Hematopoietic multipotent progenitor cell treated with erythropoietin and hydrocortisone succinate and interleukin-3 and kit ligand, for 6 days (in vitro differentiated cells): ENCODE measurements at regions not wholly inside any gene's neighbourhood (a gene's known extent, or its start where the extent isn't known, plus 50 kb on each side); places are given as distances from the start of the nearest gene placed in this dataset.
"Not testable (repeated sequence)": the region's sequence is repeated elsewhere in the genome, so short reads cannot be mapped to it uniquely, and the experiment has no call there.

Experiments
- DNase-seq: peaks from one replicate; pipeline ENCODE4 v3.0.0-alpha.2; 2015

DNA sequence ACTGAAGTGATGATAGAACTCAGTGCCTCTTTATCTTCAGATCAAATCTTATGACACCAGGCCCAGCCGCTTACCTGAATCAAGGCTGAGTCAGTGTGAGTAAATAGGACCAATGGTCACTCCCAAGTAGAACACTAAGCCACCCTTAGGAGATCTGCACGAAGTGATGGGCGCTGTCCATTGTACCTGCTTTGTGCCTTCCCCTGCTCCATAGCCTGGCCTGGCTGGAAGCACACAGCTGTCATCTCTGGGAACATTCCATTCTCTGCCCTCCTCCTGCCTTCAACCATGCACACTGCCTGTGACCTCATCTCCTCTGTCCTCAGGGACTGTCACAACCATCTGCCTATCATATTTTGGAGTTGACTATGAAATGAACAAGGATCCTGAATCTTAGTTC lies 279.5 kb upstream of the ASIC2 start:
- DNase-seq, result peak; percentile 3

DNA sequence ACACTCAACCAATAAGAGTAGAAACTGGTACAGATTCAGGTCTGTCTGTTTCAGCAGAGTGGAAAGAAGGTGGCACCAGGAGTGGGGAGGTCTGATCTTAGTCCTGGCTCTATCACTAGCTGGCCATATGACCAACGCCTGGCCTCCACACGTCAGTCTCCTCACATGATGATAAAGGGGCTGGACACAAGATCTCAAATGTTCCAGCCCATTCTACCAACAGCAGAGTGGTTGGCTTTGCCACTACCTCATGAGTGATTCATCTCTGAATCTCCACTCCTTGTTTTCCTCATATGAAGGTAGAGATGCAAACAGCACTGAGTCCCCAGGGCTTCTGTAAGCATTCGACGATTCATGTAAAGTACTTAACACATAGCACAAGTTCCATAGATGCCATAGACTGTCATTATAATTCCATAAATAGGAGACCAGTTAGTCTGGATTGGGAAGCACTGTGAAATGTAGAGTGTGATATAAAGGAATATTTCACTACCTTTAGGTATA lies 281.9 kb upstream of the ASIC2 start:
- no peak for DNase-seq

DNA sequence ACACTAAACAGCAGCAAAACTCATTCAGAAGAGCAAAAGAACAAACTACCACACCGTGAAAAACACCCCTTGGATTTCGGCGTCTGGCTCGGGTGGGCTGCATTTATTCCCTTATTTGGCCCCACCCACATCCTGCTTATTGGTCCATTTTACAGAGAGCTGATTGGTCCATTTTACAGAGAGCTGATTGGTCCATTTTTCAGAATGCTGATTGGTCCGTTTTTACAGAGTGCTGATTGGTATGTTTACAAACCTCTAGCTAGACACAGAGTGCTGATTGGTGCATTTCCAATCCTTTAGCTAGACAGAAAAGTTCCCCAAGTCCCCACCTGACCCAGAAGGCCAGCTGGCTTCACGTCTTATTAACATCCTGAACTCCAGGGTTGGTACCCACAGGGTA lies 286.6 kb upstream of the ASIC2 start:
- DNase-seq, result not testable (repeated sequence)

GRCh38 chr17:33580215-33580614 lies 287.1 kb upstream of the ASIC2 start:
- no peak for DNase-seq

DNA sequence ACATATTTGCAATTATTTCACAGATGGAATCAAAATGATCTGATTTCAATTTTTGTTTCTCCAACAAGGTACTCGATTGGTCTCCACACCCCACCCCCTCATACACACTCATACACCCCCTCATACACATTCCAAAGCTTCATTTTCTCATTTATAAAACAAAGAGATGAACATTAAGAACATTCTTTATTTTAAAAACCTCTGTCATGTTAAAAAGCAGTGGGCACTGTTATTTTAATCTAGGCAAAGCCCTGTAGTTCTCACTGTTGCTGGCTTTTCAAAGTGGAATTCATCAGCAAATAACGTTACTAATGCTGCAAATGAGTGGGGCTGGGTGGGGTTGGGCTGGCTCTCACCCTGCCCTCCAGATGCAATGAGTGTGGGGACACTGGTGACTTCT lies 289.6 kb upstream of the ASIC2 start:
- DNase-seq, result no peak

- DNase-seq, result no peak
Observed at GRCh38 chr17:33583518-33584417, 290.7 kb upstream of the ASIC2 start.

DNA sequence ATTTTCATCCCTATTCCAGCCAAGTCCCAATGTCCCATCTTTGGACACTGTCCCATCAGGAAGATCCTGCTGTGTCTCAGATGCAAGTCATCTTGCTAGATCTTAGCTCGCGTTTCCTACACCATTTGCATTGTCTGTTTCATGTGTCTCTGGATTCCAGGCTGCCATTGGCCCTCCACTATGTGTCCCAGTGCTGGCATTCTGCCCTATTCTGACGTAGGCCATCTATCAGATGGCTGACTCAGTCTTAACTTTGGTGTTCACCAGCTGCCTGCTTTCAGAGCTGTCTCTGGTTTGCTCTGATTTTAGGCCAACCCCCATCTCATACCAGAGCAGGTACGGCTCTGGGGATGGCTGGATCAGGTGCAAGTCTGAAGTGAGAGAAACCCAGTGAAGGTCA lies 300.9 kb upstream of the ASIC2 start:
- no peak for DNase-seq

DNA sequence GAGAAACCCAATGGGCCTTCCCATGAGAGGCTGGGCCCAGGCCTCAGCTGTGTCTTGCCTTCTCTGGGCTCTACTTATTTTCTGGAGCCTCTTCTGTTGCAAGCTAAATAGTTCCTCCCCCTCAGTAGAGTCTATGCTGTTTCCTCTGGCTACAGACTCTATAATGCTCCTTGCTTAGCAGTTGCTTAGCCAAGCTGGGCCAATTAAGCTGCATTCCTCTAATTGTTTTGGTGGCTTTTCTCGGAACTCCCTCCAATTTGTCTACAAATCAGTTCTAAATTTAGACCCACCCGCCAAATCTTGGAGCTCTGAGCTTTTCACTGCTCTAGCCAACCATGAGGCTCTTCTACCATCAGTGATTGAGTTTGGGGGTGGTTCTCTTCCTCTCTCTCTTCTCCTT lies 302.7 kb upstream of the ASIC2 start:
- DNase-seq, result no peak

GRCh38 chr17:33596899-33597298 lies 303.8 kb upstream of the ASIC2 start:
- DNase-seq, result no peak

- no peak for DNase-seq
Observed at GRCh38 chr17:33598797-33599196, 305.7 kb upstream of the ASIC2 start.

DNA sequence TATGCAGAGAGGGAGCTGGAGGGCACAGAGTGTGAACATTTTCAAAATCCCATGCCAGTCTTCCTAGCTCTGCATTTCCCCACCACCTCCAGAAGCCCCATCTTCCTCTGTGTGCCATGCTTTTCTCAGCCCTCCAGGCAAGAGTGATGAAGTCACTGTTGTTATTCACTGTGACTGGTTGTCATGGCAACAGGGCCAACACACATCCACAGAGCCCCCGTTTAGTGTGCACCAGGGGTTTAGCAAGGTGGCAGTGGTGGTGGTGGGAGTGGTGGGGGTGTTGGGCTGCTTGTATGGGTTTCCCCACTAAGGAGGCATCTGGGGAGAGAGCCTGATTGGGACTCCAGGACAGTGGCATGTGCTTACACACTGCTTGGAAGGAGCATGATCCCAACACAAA lies 309.9 kb upstream of the ASIC2 start:
- no peak for DNase-seq

GRCh38 chr17:33603789-33604188 lies 310.7 kb upstream of the ASIC2 start:
- no peak for DNase-seq

DNA sequence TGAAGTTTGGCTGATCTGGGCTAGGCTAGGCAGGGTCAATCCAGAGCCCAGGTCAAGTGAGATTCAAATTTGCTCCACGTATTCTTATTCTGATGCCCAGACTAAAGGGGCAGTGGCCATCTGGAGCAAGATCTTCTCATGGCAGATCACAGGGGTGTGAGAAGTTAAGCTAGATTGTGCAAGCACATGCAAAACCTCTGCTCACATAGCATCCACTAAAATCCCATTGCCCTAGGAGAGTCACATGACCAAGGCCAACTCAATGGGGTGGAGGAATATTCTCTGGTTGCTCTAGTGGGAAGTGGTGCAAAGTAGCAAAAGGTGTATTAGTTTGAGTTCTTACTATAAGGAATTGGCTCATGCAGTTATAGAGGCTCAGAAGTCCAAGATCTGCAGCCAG lies 318.4 kb upstream of the ASIC2 start:
- DNase-seq, result no peak

DNA sequence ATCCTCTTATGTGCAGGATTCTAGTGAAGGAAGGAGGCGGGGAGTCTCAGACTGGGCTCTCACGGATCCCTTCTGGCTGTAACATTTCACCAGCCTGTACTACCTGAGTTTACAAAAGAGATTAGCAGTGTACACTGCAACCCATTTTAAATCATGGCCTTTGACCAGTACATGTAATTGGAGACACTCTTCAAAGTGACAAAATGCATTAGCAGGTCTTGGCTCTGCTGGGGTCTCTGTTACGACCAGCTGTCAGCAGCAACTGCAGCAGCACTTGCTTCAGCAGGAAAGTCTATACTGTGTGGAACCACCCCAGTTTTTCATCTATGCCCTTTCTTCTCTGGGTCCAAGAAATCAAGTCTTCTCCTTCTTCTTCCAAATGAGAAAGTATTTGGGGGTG lies 322.8 kb upstream of the ASIC2 start:
- no peak for DNase-seq

DNA sequence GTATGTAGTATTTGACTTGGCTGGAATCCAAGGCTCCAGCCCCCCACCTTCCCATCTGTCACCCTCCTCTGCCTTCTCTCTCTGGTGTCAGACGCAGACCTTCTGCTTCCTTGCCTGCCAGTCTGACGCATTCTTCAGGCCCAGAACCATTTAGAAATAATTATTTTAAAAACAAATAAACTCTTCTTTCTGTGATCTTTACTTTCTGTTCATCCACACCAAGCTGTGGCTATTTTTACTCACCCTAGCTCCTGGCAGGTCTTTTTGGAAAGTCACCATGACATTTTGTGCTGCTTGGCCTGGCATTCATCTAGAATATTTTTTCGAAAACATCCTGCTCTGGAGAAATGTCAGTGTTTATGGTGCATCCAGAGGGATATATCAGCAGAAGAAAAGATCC lies 330.7 kb upstream of the ASIC2 start:
- no peak for DNase-seq

GRCh38 chr17:33628500-33629346 lies 335.6 kb upstream of the ASIC2 start:
- no peak for DNase-seq

DNA sequence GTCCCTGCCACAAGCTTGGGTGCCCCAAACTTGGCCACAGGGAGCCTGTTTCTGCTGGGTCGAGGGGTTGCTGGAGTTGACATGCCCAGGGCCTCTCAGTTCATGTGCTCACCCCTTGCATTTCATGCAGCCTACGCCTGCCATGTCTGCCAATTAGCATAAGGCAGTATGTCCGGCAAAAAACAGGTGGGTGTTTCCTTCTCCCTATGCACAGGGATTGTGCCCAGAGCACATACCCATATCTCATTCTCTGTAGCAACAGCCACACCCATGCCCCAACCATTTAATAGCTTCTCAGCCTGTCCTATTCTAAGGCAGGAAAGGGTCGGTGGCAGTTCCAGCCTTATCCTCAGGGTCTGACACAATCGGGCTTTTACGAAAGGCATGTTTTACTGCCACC lies 340.4 kb upstream of the ASIC2 start:
- no peak for DNase-seq

DNA sequence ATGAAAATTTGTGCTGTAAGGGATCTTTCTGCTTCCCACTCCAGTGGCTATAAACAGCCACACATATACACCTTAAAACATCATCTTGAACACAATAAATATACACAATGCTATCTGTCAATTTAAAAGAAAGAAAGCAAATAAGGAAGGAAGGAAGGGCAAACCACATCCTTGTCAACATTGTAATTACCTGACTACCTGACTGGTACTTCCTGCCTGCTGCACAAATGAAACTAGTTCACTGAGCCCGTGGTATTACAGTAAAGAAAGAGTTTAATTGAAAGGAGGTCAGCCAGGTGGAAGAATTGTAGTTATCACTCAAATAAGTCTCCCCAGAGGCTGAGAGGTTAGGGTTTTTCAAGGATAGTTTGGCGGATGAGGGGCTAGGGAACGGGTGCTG lies 344.4 kb upstream of the ASIC2 start:
- DNase-seq, result no peak

- peak; percentile 16 for DNase-seq
Observed at GRCh38 chr17:33639103-33639880, 346.2 kb upstream of the ASIC2 start.

- DNase-seq, result no peak
Observed at GRCh38 chr17:33640629-33641028, 347.5 kb upstream of the ASIC2 start.

DNA sequence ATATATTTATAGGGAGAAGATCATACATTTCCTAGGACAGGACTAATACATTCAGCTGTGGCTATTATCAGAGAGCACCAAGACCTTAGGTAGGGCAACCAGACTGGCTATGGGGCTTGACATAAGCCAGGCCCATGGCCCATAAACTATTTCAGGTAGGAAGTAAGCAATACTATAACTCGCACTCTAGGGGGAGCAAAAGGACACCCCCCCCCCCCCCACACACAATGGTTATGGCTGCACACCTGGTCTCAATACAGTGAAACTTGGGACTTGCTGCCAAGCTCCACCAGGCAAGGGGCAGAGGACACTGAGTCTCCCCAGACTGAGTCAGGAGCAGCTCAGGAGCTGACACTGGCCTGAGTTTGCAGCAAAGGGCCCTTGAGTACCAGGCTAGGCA lies 348.9 kb upstream of the ASIC2 start:
- DNase-seq, result peak; percentile 25

DNA sequence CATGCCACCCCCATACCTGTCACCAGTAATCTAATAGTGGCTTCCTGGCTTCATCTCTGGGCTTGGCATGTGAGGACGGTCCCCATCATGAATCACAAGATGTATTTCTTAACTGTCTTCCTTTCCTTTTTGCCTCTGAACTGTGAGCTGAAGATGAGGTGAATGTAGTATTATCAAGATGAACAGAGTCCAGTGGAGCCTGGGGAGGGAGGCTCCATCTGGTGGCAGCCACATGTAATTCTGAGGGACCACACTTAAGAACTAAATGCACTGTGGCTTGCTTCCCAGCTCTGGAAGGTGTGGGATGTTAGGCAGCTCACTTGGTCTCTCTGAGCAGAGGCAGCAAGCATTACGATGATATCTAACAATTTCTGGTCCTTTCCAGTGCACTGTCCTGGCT lies 354.9 kb upstream of the ASIC2 start:
- peak; percentile 47 for DNase-seq

DNA sequence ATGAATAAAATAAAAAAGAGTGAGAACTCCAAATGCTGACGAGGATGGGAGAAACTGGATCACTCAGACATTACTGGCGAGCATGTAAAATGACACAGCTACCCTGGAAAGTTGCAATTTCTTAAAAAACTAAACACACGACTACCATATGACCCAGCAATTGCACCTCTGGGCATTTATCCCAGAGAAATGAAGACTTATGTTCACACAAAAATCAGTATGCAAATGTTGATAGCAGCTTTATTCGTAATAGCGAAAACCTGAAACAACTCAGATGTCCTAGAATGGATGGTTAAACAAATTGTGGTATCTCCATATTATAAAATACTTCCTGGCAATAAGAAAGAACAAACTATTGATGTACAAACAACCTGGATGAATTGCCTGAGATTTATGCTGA lies 357.2 kb upstream of the ASIC2 start:
- no peak for DNase-seq
